ENCODE measurements at regions not wholly inside any gene's neighbourhood (a gene's known extent, or its start where the extent isn't known, plus 50 kb on each side); places are given as distances from the start of the nearest gene placed in this dataset.

- no peak for TF ChIP-seq SUZ12 (IDR thresholded peaks at IDR 0.05)
- TF ChIP-seq TARDBP (IDR thresholded peaks at IDR 0.05): no peak
- TF ChIP-seq FOXK2 (IDR thresholded peaks at IDR 0.05): no peak
- TF ChIP-seq PKNOX1 (IDR thresholded peaks at IDR 0.05): no peak
- TF ChIP-seq FOXA1 (IDR thresholded peaks at IDR 0.05): no peak
- TF ChIP-seq CTBP1 (IDR thresholded peaks at IDR 0.05; ENCODE audit: borderline replicate concordance): no peak
- TF ChIP-seq SP1 (IDR thresholded peaks at IDR 0.05): no peak
- no peak for TF ChIP-seq ELF4 (IDR thresholded peaks at IDR 0.05)
Measured at GRCh38 chr10:2414562-2414961, 652.8 kb upstream of the PFKP start.
